ENCODE measurements at regions not wholly inside any gene's neighbourhood (a gene's known extent, or its start where the extent isn't known, plus 50 kb on each side); places are given as distances from the start of the nearest gene placed in this dataset.

DNA sequence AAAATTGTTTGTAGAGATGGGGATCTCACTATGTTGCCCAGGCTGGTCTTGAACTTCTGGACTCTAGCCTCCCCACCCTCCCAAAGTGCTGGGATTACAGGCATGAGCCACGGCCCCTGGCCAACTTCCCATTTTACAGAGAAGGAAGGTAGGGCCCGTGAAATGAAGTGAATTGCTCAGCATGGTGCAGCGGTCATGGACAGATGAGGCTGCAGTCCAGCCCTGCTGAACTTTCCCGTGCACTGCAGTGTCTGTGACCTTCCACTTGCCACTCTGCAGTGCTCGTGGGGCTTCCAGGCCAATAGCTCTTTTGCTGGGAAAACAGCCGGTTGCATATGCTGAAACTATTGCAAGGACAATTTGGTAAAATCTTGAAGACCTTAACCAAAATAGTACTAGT is 454.4 kb upstream of the FAT1 start:
- TF ChIP-seq, protein P1, sequence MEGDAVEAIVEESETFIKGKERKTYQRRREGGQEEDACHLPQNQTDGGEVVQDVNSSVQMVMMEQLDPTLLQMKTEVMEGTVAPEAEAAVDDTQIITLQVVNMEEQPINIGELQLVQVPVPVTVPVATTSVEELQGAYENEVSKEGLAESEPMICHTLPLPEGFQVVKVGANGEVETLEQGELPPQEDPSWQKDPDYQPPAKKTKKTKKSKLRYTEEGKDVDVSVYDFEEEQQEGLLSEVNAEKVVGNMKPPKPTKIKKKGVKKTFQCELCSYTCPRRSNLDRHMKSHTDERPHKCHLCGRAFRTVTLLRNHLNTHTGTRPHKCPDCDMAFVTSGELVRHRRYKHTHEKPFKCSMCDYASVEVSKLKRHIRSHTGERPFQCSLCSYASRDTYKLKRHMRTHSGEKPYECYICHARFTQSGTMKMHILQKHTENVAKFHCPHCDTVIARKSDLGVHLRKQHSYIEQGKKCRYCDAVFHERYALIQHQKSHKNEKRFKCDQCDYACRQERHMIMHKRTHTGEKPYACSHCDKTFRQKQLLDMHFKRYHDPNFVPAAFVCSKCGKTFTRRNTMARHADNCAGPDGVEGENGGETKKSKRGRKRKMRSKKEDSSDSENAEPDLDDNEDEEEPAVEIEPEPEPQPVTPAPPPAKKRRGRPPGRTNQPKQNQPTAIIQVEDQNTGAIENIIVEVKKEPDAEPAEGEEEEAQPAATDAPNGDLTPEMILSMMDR (IDR thresholded peaks at IDR 0.05; ENCODE audit: insufficient read depth, low read length) = no peak
- TF ChIP-seq, protein P2, sequence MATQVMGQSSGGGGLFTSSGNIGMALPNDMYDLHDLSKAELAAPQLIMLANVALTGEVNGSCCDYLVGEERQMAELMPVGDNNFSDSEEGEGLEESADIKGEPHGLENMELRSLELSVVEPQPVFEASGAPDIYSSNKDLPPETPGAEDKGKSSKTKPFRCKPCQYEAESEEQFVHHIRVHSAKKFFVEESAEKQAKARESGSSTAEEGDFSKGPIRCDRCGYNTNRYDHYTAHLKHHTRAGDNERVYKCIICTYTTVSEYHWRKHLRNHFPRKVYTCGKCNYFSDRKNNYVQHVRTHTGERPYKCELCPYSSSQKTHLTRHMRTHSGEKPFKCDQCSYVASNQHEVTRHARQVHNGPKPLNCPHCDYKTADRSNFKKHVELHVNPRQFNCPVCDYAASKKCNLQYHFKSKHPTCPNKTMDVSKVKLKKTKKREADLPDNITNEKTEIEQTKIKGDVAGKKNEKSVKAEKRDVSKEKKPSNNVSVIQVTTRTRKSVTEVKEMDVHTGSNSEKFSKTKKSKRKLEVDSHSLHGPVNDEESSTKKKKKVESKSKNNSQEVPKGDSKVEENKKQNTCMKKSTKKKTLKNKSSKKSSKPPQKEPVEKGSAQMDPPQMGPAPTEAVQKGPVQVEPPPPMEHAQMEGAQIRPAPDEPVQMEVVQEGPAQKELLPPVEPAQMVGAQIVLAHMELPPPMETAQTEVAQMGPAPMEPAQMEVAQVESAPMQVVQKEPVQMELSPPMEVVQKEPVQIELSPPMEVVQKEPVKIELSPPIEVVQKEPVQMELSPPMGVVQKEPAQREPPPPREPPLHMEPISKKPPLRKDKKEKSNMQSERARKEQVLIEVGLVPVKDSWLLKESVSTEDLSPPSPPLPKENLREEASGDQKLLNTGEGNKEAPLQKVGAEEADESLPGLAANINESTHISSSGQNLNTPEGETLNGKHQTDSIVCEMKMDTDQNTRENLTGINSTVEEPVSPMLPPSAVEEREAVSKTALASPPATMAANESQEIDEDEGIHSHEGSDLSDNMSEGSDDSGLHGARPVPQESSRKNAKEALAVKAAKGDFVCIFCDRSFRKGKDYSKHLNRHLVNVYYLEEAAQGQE (IDR thresholded peaks at IDR 0.05; ENCODE audit: insufficient replicate concordance, low read depth) = no peak
